ENCODE measurements at regions not wholly inside any gene's neighbourhood (a gene's known extent, or its start where the extent isn't known, plus 50 kb on each side); places are given as distances from the start of the nearest gene placed in this dataset.
A peak's percentile ranks its signal among the peaks of the same experiment; 100 is the strongest.
"Not testable (repeated sequence)": the region's sequence is repeated elsewhere in the genome, so short reads cannot be mapped to it uniquely, and the experiment has no call there.

DNA sequence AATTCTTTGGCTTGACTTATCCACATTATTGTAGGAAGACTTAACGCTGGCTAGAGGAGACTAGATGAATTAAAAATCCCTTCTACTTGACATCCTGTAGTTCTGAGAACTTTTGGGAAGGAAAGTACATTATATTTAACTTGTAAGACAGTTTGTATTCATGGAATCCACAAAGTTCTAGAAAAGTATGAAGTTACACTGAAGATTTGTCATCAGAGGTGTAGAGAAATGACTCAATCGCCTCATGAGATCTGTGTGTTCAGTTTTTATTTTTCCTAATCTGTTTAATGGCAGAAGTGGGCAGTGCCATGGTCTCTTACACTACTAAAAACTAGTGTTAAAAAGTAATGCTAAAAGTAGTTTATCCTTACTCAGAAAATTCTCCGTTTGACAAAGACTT is 89.1 kb upstream of the SMIM30 start:
- no peak for DNase-seq

DNA sequence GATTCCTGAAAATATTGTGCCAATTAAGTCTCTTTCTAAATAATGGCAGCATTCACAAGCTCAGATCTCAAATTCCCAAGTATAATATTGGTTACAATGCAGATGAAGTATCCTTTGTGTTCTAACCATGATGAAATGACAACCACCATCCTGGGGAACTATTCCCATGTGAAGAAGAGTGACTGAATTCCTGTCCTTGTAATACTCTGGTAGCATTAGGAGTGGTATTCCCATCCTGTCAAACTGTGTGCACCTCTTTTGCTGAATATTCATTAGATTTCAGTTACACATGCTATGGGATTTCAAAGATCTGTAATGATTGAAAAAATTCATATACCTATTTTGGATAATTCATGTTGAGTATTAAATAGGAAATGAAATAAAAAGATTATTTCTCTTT is 86.1 kb upstream of the SMIM30 start:
- no peak for DNase-seq

DNA sequence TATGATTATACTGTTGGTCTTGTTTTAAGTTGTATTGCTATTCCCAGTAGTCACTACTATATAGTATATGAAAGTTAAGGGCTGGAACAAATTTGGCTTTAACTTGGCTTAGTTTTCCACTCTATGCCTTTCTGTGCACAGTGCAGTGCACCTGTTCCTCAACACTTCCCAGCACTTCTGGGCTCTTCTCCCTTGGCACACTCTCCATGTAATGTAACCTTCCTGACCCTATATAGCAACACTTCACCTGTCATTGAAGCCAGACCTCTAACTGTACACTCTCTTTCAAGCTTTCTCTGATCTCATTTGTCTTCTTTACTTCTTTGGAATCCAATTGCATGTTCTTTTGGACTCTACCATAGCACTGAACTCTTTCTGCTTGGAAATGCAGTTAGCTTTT is 83.9 kb upstream of the SMIM30 start:
- no peak for DNase-seq

DNA sequence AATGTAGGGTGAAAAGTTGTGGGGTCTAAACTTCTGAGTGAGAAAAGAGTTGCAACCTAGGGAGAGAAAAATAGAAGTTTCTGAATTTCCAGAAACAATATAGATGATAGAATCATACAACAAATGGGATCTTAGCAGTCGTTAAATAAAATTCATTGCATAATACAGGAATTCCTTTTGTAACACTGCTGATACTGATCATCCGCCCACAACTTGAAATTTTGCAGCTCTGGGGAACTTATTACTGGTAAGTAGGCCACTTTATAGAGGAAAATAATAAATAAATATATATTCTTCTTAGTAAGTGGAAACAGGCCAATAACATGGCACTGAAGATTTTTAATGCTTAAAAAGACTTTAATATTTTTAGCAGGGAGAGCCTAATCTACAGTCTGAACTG is 81.9 kb upstream of the SMIM30 start:
- peak; percentile 7 for DNase-seq

DNA sequence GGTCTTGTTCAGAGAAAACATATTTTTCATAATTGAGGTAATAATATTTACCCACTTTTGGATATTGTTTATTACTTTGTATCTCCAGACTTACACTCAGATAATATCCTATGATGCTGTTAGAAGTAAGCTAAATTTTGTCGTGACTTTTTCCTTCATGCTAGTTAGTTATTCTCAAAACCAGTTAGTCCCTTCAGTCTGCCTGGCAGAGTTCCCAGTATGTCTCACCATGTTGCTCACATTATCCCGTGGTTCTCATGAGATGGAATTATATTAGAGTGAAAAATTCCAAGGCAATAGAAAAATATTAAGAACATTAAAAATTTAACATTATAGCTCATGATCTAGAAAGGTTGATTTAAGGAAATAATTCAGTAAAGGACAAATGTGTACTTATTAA is 81.5 kb upstream of the SMIM30 start:
- DNase-seq: no peak

DNA sequence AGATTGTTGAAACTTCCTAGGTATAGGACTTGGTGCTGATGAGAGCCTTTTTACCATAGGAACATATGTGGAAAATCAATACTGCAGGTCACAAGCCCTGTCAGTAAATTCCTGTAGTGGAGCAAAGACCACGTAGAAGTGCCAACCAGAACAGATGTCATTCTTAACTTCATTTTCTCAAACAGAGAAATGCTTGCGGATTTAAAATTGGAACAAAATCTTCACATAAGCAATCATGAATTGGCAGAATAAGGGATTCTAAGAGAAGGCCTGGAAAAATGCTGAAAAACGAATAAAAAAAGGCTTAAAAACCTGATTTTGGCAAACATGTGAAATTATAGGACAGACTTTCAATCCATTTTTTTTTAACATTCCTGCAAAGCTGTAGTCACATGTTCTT is 80.8 kb upstream of the SMIM30 start:
- DNase-seq: no peak

DNA sequence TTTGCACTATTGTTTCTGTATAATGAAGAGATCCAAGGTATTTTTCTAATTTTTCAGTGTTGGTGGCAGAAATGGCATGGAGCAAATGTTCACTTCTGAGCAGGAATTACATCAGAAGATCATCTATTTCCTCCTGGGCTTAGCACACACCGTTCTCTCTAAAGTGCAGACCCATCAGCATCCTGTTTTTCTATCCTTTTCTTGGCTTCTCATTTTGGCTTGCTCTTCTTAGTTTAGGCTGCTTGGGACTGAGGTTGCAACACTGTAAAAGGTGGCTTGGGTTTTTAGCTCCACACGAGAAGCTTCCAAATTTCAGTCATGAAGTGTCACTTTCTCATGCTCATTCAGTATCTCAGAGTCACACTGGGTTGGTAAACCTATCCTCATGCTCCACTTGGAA is 79.9 kb upstream of the SMIM30 start:
- no peak for DNase-seq

DNA sequence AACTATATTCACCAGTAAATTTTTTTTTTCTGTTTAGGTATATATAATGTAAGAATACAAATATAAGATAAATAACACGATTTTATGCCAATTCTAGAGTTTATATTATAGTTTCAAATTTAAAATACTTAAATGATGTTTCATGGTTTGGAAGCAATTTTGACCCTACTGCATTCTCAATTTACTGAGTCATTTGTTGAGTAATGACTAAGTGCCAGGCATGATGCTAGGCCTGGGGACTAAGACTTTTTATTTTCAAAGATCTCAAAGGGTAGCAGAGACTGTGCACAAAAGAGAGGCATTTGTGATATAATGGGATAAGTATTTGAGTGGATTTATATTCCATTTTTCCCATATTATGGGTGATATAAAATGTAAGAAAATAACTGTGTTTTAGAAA is 78.9 kb upstream of the SMIM30 start:
- DNase-seq: no peak

DNA sequence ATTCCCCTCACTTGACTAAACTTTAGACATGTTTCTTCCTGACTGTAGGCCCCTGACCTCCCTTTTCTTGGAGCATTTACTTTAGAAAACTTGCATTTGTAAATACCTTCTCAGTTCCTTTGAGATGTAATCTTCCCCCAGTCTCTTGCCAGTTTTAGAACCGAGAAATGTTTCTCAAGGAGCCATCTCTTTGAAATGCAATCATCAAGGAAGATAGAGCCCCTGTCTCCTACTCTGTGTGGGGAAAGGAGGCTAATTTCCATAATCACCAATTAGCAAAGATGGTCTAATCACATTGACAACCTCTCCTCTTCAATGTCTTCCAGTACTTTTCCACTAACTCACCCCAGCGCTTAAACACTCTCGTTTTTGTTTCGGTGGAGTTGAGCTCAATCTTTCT is 70.0 kb upstream of the SMIM30 start:
- DNase-seq: no peak

DNA sequence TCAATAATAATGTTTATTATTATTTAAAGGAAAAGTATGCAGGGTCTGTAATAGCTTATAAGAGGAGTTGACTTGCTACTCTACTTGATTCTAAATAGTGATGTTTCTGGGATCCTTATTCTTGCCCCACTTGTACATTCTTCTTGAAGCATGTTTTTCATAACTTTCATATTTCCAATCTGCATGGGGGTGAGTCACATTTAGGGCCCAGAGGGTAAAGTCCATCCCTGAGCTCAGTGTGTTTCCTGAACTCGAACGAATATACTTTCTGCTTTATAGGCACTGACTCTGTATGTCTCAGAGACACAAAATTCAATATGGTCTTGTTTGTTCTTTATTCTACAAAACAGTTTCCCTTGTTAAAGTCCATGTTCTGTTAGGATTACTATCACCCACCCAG is 61.0 kb upstream of the SMIM30 start:
- no peak for DNase-seq

DNA sequence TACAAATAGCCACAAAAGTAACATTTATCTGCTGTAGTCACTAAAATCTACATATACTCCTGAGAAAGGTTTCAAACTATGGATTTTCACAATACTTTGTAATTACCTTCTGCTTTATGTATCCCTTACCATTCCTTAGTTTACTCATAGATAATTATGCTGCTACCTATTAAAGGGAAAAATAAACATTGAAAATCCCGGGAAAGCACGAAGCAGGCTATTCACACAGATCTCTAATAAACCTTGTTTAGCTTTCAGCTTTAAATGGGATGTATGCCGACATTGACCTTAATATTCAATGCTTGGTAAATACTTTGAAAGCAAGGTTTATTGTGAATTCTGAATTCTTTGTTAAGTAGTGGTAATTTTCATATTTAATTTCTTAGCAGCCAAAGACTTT is 58.5 kb upstream of the SMIM30 start:
- DNase-seq: no peak

DNA sequence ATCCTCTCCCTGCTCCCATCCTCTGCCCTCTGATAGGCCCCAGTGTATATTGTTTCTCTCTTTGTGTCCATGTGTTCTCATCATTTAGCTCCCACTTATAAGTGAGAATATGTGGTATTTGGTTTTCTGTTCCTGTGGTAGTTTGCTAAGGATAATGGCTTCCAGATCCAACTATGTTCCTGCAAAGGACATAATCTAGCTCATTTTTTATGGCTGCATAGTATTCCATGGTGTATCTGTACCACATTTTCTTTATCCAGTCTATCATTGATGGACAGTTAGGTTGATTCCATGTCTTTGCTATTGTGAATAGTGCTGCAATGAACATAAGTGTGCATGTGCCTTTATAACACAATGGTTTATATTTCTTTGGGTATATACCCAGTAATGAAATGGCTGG is 57.8 kb upstream of the SMIM30 start:
- not testable (repeated sequence) for DNase-seq

DNA sequence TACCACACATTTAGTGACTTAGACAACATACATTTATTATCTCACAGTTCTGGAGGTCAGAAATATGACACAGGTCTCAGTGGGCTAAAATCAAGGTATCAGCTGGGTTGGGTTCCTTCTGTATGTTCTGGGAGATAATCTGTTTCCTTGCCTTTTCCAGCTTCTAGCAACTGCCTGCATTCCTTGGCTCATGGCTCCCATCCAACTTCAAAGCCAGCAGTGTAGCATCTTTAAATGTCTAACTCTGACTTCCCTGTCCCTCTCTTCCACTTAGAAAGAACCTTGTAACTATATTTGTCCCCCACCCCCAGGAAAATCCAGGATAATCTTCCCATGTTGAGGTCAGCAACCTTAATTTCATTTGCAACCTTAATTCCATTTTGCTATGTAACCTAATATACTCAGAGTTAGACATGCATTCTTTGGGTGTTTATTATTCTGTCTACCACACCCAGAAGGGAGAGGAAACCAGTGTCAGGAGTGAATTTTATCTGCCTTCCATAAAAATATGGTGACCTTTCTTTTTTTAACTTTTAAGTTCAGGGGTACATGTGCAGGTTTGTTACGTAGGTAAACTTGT is 57.3 kb upstream of the SMIM30 start:
- no peak for DNase-seq

DNA sequence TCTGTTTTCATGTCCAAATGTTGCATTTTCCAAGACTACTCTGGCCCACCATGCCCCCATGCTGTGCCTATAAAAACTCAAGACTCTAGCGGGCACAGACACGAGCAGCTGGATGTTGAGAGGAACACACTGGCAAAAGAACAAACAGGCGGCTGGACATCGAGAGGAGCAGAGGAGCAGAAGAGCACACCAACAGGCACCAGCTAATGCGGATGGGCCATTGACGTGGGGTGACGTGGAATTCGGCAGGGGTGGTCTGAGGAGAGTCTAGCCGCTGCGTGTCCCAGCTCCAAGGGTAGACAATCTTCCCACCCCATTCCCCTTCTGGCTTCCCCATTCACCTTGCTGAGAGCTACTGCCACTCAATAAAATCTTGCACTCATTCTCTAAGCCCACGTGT is 54.4 kb upstream of the SMIM30 start:
- no peak for DNase-seq

DNA sequence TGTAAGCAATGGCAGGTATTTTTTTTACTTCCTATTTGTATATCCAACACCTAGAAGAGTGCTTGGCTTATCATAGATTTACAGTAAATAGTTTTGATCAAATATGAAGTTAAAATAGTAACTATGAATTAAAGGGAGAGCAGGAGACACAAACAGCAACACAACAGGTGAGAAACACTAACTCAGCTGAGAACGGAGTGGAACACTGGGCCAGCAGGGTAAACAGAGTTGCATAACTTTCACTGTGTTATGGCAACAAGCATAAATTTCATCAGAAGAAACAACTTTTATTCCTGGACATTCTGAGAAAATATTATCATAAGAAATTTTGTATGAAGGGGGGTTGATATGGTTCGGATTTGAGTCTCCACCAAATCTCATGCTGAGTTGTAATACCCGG is 52.2 kb upstream of the SMIM30 start:
- DNase-seq: no peak

All from hematopoietic multipotent progenitor cell treated with erythropoietin and hydrocortisone succinate and interleukin-3 and kit ligand, for 6 days (in vitro differentiated cells).